K562 (cell line): ENCODE measurements at regions not wholly inside any gene's neighbourhood (a gene's known extent, or its start where the extent isn't known, plus 50 kb on each side); places are given as distances from the start of the nearest gene placed in this dataset.

Experiments
- ATAC-seq: fragments of 200-7000 bp; cut with Tn5 transposase; 3 replicates; pipeline ENCODE4 v1.9.1; 2020; ENCODE audit warnings: moderate library complexity
- BruUV-seq: library from RNA; stranded (reverse); fragments of 400-500 nt; replicated peaks from 2 replicates; lab custom pipeline; 2021; lab: Mats Ljungman, UMichigan
- CTCF ChIA-PET: fragments of 300-600 bp; formaldehyde crosslinking; extraction: SDS; loops from one replicate; lab custom pipeline; 2021; ENCODE audit warnings: low intra/inter-chr PET ratio; lab: Yijun Ruan, JAX
- POLR2A ChIA-PET: fragments of 300-600, 350-650 bp; sonication (Branson Sonifier 250); formaldehyde crosslinking; extraction: SDS; loops from one replicate; lab custom pipeline; 2021; ENCODE audit warnings: antibody characterized with exemption, inconsistent platforms; lab: Yijun Ruan, JAX
- DNase-seq, 4 experiments: peaks; one replicate each; pipeline versions ENCODE4 v3.0.0 to v3.0.0-alpha.2; 2011 to 2018; ENCODE audit warnings: low spot score in 3 of 4, mixed read lengths in 3 of 4; ENCODE audit errors: extremely low read depth in 1 of 4
- FAIRE-seq: peaks from 2 replicates; lab custom pipeline; 2011; peaks lifted over from hg19 to GRCh38; lab: Jason Lieb, UNC
- H2AFZ ChIP-seq: 2 replicates; pipeline ENCODE4 v1.6.0; 2011; ENCODE audit warnings: low read depth, low read length, control low read depth, inconsistent platforms
- H3K27ac ChIP-seq: fragments of 200-600 bp; 3 replicates; pipeline ENCODE4 v1.8.0; 2011; ENCODE audit warnings: low read depth, mild to moderate bottlenecking, control low read depth, inconsistent platforms, low read length, moderate library complexity, mixed read lengths; ENCODE audit errors: extremely low read depth
- H3K27me3 ChIP-seq, 2 experiments: fragments of 300-600 bp in 1 of 2; 2 replicates in 1 of 2; 3 replicates in 1 of 2; pipeline versions ENCODE4 v1.6.0 to v1.8.0; 2011; ENCODE audit warnings: inconsistent platforms in 2 of 2, low read length in 2 of 2, mild to moderate bottlenecking in 1 of 2, mixed read lengths in 1 of 2, moderate library complexity in 1 of 2; ENCODE audit not compliant: control insufficient read depth in 2 of 2, insufficient read depth in 2 of 2
- H3K36me3 ChIP-seq: fragments of 300-600 bp; 3 replicates; pipeline ENCODE4 v1.8.0; 2011; ENCODE audit warnings: mild to moderate bottlenecking, low read length, inconsistent platforms; ENCODE audit not compliant: control insufficient read depth, insufficient read depth
- H3K4me1 ChIP-seq, 2 experiments: fragments of 200-600 bp in 1 of 2; replicated peaks in 1 of 2; 2 replicates in 1 of 2; 3 replicates in 1 of 2; pipeline versions ENCODE4 v1.5.1 to v1.8.0; 2011; ENCODE audit warnings: inconsistent platforms in 2 of 2, low read length in 2 of 2, mild to moderate bottlenecking in 1 of 2, mixed read lengths in 1 of 2, moderate library complexity in 1 of 2; ENCODE audit not compliant: control insufficient read depth in 2 of 2, insufficient read depth in 2 of 2
- H3K4me2 ChIP-seq: 2 replicates; pipeline ENCODE4 v1.6.1; 2011; ENCODE audit warnings: low read length, control low read depth, inconsistent platforms, mixed read lengths; ENCODE audit not compliant: insufficient read depth
- H3K4me3 ChIP-seq: fragments of 200-600 bp; sonication (generic), shearing (Covaris generic); 2 replicates; pipeline ENCODE4 v1.5.1; 2016; ENCODE audit warnings: control low read depth, inconsistent platforms
- H3K79me2 ChIP-seq: fragments of 200-600 bp; 3 replicates; pipeline ENCODE4 v1.8.0; 2011; ENCODE audit warnings: low read length, inconsistent platforms; ENCODE audit not compliant: control insufficient read depth, insufficient read depth
- H3K9ac ChIP-seq, 2 experiments: 2 replicates each; pipeline versions ENCODE4 v1.6.0 to v1.6.1; 2011; ENCODE audit warnings: low read depth in 2 of 2, low read length in 2 of 2, control low read depth in 1 of 2, inconsistent platforms in 1 of 2, mild to moderate bottlenecking in 1 of 2, mixed read lengths in 1 of 2; ENCODE audit not compliant: insufficient read depth in 1 of 2
- H3K9me1 ChIP-seq: one replicate; pipeline ENCODE4 v1.6.0; 2011; ENCODE audit warnings: inconsistent platforms, mild to moderate bottlenecking, low read length, moderate library complexity; ENCODE audit not compliant: control insufficient read depth, insufficient read depth
- H3K9me3 ChIP-seq: replicated peaks from 2 replicates; pipeline ENCODE4 v1.5.1; 2011; ENCODE audit warnings: low read depth, low read length, inconsistent platforms; ENCODE audit not compliant: control insufficient read depth, insufficient read depth
- H4K20me1 ChIP-seq: replicated peaks from 2 replicates; pipeline ENCODE4 v1.6.1; 2011; ENCODE audit warnings: low read length, inconsistent platforms, mixed read lengths; ENCODE audit not compliant: control insufficient read depth, insufficient read depth
- BRF2 ChIP-seq: IDR thresholded peaks from 3 replicates; pipeline ENCODE4 v1.6.1; 2011; ENCODE audit warnings: borderline replicate concordance, mild to moderate bottlenecking; ENCODE audit not compliant: insufficient read length, insufficient read depth
- CBX1 ChIP-seq: sonication (generic); IDR thresholded peaks from 2 replicates; pipeline ENCODE4 v1.6.1; 2016; ENCODE audit warnings: antibody characterized with exemption, low read depth, mild to moderate bottlenecking
- ESRRB ChIP-seq: fragments of 250-450 bp; sonication (Bioruptor Pico); IDR thresholded peaks from 2 replicates; pipeline ENCODE4 v1.5.0; 2020; ENCODE audit warnings: mild to moderate bottlenecking, moderate library complexity, borderline replicate concordance
- ETS2 ChIP-seq: IDR thresholded peaks from 2 replicates; pipeline ENCODE4 v1.6.1; 2016; ENCODE audit warnings: borderline replicate concordance, missing genetic modification characterization, mild to moderate bottlenecking, moderate library complexity, missing compliant biosample characterization; ENCODE audit not compliant: poor library complexity, severe bottlenecking
- LCOR ChIP-seq: sonication (generic); formaldehyde crosslinking; IDR thresholded peaks from 2 replicates; pipeline ENCODE4 v1.8.0; 2022; ENCODE audit warnings: mild to moderate bottlenecking, missing genetic modification reagents
- MIER1 ChIP-seq: fragments of 450-650 bp; IDR thresholded peaks from 2 replicates; pipeline ENCODE4 v1.6.1; 2016; ENCODE audit warnings: antibody characterized with exemption, mild to moderate bottlenecking, low read depth
- NFXL1 ChIP-seq: fragments of 450-650 bp; formaldehyde crosslinking; IDR thresholded peaks from 2 replicates; pipeline ENCODE4 v1.4.0; 2021; ENCODE audit warnings: mild to moderate bottlenecking
- POLR2G ChIP-seq: fragments of 200-400 bp; formaldehyde crosslinking; IDR thresholded peaks from 2 replicates; pipeline ENCODE4 v1.6.1; 2017; ENCODE audit warnings: low read depth, mild to moderate bottlenecking, antibody characterized with exemption, low read length, moderate library complexity
- REST ChIP-seq, 2 experiments: fragments of 450-650 bp; formaldehyde crosslinking in 1 of 2; IDR thresholded peaks; 2 replicates each; pipeline versions ENCODE4 v1.4.0 to v1.6.1; 2014 to 2020; ENCODE audit warnings: mild to moderate bottlenecking in 2 of 2, borderline replicate concordance in 1 of 2, low read depth in 1 of 2
- STAT5A ChIP-seq: IDR thresholded peaks from 2 replicates; pipeline ENCODE4 v1.6.1; 2012; ENCODE audit warnings: low read length, inconsistent platforms, borderline replicate concordance
- TFAM ChIP-seq: fragments of 250-450 bp; sonication (Bioruptor Pico); conservative IDR thresholded peaks from 2 replicates; pipeline ENCODE4 v1.5.0; 2021; ENCODE audit warnings: mild to moderate bottlenecking, moderate library complexity
- ZFP1 ChIP-seq: fragments of 450-650 bp; formaldehyde crosslinking; IDR thresholded peaks from 2 replicates; pipeline ENCODE4 v1.4.0; 2020; ENCODE audit warnings: mild to moderate bottlenecking, mixed read lengths
- WGBS: fragments of 100-300 bp; shearing (Covaris generic); methylation state at CpG from one replicate; pipeline ENCODE4 v1.1.6; 2016; ENCODE audit warnings: low coverage, mixed read lengths; ENCODE audit not compliant: insufficient coverage; ENCODE audit errors: missing lambda C conversion rate; 5-methylcytosine and 5-hydroxymethylcytosine counted together
- in situ Hi-C: fragments of 300-500 bp; cut with MboI; formaldehyde crosslinking; loops from 4 replicates; pipeline ENCODE4 v1.15.0; 2018; ENCODE audit warnings: inconsistent platforms, mixed read lengths
- intact Hi-C: fragments of 100-400 bp; cut with micrococcal nuclease; formaldehyde crosslinking; loops from 2 replicates; pipeline ENCODE4 v1.14.2; 2022

- no TSS peak for BruUV-seq
- in situ Hi-C loops, result loop anchor here (25.0 kb wide), 1 partner anchor 454 kb away; no protein-coding TSS in a partner anchor
- ATAC-seq, result no peak
- no peaks in the 10 kb centered on the region for H3K9me1 ChIP-seq
- ChIA-PET POLR2A (interaction anchor here (0.6 kb wide), 1 partner anchor 28 kb away, joined by 3 read pairs; no protein-coding TSS in a partner anchor), CTCF (no interaction called here)
- H3K4me3 ChIP-seq, result no peak overlapping the region
- H3K36me3 ChIP-seq, result no peaks in the 10 kb centered on the region
- no peak overlapping the region for H3K9ac ChIP-seq
- 3% methylated on average over 7 of the region's 7 CpGs for WGBS
- no peaks in the 10 kb centered on the region for H3K79me2 ChIP-seq
- no peak overlapping the region for H2AFZ ChIP-seq
- no peaks in the 10 kb centered on the region for H4K20me1 ChIP-seq
- no peaks in the 10 kb centered on the region for H3K9me3 ChIP-seq
- H3K4me1 ChIP-seq, result no peaks in the 10 kb centered on the region
- no peak overlapping the region for H3K27ac ChIP-seq
- intact Hi-C loops, result no loop called here
- FAIRE-seq, result no peak
- no peak overlapping the region for H3K4me2 ChIP-seq
- DNase-seq, result no peak
- H3K27me3 ChIP-seq, result peaks cover 0 to 7% of the 10 kb centered on the region in 2 experiments; a peak in 1 of 5 replicates
- no peak for TF ChIP-seq POLR2G
- TF ChIP-seq BRF2, result no peak
- no peak for TF ChIP-seq LCOR (CRISPR knock-in tag)
- no peak for TF ChIP-seq MIER1
- no peak for TF ChIP-seq REST (IDR thresholded peaks at IDR 0.05; ENCODE audit: borderline replicate concordance)
- no peak for TF ChIP-seq REST (CRISPR knock-in tag; IDR thresholded peaks at IDR 0.05; ENCODE audit: low read depth)
- no peak for TF ChIP-seq STAT5A
- no peak for TF ChIP-seq ZFP1 (CRISPR knock-in tag)
- TF ChIP-seq ESRRB (CRISPR knock-in tag), result no peak
- TF ChIP-seq NFXL1 (CRISPR knock-in tag), result no peak
- TF ChIP-seq CBX1, result no peak
- no peak for TF ChIP-seq ETS2 (tag)
- no peak for TF ChIP-seq TFAM
Measured at GRCh38 chr4:71258323-71258722, 80.5 kb upstream of the SLC4A4 start.
